HG03521 (cell line): ENCODE measurements at regions not wholly inside any gene's neighbourhood (a gene's known extent, or its start where the extent isn't known, plus 50 kb on each side); places are given as distances from the start of the nearest gene placed in this dataset.
"Not testable (repeated sequence)": the region's sequence is repeated elsewhere in the genome, so short reads cannot be mapped to it uniquely, and the experiment has no call there.

ENCODE experiments used
- ATAC-seq: cut with Tn5 transposase; IDR thresholded peaks from one replicate; pipeline ENCODE4 v1.9.1; 2021; ENCODE audit warnings: mild to moderate bottlenecking, moderate library complexity; ENCODE audit not compliant: unreplicated experiment

DNA sequence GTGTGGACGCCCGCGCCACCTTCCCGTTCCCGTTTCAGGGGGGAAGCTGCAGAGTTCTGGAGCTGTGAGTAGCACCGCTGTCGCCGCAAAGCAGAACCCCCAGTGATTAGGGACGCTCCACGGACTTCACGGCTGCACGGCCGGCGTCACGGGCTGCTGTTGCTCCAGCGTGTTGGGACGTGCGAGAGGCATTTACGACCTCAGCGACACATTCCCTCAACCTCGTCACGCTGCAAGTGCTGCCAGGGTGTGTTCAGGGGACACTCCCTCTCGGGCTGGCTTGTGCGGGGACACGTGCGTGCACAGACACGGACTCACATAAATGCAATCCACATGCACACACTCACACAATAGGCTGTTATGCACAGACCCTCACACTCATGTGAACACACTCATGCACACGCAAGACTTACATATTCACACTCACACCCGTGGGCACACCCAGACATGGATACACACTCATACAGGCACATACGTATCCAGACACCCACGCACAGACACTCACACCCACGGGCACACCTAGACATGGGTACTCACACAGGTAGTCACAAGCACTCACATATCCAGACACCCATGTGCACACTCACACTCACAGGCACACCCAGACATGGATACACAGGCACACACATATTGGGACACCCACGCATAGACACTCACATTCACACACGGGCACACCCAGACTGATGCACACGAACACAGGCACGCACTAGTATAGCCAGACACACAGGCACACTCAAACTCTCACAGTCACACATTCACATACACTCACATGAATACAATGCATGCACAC, 198.0 kb upstream of the ZNF469 start:
- ATAC-seq: not testable (repeated sequence)

- not testable (repeated sequence) for ATAC-seq
Observed at GRCh38 chr16:88185406-88185805, 197.4 kb upstream of the ZNF469 start.

DNA sequence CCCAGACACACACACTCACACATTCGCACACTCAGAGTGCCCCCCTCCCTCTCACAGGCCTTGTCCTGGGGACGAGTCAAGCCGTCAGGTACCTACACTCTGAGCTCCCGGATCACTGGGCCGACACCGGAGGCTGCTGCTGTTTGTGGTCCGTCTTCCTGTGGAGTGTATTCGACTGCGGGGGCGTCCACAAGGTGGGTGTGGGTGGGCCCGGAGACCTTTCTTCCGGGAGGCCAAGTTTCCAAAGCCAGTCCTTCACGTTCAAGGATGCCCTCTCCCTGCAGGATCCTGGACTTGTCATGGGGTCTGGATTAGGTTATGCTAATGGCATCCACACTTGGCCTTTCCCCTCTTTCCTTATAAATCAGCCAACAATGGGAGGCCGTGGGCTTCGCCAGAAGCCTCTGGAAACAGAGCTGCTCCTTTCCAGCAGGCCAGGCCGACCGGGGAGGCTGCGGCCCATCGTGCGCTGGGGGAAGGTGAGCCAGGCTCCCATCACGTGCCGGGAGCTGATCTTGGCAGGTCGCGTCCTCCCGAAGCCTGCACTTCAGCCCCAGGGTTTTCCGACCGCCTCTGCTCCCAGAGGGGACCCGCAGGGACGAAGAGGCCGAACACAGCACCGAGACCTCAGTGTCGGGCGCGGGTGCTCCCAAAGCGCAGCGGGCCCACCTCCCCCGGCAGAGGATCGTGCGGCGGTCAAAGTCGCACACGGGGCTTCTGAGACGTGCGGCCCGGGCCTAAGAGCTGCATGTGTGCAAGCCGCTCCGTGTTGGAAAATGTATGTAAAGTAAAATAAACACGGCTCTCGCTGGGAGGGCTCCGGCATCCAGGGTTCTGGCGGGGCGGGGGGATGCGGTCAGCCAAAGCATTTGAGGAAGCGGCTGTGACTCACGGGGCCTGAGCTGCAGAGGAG, 196.5 kb upstream of the ZNF469 start:
- not testable (repeated sequence) for ATAC-seq

- ATAC-seq: not testable (repeated sequence)
Observed at GRCh38 chr16:88186889-88187870, 195.6 kb upstream of the ZNF469 start.

- ATAC-seq: not testable (repeated sequence)
Observed at GRCh38 chr16:88188171-88188895, 194.4 kb upstream of the ZNF469 start.

DNA sequence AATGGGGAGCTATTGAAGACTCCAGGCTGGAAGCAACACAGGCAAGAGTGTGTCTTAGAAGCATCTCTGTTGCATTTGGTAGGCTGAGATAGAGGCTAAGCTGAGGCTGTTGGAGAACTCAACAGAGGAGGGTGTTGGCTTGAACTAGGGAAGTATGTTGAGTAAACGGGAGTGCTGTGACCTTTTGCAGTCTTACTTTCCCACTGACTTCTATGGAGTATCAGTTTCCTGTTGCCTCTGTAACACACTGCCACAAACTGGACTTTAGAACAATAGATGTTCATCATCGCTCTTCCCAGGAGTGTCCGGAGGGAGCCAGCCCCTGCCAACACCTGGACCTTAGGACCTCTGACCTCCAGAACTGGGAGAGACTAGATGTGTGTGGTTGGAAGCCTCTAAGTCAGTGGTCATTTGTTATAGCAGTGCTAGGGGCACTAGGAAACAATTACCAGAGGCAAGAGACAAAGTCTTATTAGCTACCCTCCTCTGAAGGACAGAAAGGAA, 192.1 kb upstream of the ZNF469 start:
- not testable (repeated sequence) for ATAC-seq

DNA sequence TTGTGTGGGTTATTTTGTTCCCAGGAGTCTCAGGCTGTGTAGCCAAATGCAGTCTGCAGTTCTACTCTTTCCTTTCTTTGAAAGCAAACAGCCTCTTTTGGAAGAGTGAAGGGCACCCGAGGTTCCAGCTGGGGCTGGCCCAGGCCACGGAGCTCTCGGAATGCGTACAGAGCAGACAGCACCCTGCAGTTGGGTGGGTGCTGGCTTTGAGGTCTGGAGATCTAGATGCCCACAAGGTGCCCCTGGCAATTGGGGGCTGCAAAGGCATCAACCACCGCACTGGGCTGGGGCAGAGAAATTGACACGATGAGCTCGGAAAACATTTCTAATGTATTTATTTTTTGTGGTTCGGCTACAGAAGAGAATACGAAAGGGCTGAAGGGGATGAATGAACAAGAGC, 191.6 kb upstream of the ZNF469 start:
- ATAC-seq: not testable (repeated sequence)

DNA sequence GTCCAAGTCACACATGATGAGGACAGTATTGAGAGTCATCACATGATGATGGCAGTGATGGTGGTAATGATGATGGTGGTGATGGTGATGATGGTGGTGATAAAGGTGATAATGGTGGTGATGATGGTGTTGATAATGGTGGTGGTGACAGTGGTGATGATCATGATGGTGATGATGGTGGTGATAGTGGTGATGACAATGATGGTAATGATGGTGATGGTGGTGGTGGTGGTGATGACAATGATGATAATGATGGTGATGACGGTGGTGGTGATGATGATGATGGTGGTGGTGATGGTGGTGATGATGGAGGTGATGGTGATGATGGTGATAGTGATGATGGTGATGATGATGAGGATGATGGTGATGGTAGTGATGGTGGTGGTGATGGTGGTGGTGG, 190.2 kb upstream of the ZNF469 start:
- no peak for ATAC-seq

- not testable (repeated sequence) for ATAC-seq
Observed at GRCh38 chr16:88193706-88194396, 188.9 kb upstream of the ZNF469 start.

DNA sequence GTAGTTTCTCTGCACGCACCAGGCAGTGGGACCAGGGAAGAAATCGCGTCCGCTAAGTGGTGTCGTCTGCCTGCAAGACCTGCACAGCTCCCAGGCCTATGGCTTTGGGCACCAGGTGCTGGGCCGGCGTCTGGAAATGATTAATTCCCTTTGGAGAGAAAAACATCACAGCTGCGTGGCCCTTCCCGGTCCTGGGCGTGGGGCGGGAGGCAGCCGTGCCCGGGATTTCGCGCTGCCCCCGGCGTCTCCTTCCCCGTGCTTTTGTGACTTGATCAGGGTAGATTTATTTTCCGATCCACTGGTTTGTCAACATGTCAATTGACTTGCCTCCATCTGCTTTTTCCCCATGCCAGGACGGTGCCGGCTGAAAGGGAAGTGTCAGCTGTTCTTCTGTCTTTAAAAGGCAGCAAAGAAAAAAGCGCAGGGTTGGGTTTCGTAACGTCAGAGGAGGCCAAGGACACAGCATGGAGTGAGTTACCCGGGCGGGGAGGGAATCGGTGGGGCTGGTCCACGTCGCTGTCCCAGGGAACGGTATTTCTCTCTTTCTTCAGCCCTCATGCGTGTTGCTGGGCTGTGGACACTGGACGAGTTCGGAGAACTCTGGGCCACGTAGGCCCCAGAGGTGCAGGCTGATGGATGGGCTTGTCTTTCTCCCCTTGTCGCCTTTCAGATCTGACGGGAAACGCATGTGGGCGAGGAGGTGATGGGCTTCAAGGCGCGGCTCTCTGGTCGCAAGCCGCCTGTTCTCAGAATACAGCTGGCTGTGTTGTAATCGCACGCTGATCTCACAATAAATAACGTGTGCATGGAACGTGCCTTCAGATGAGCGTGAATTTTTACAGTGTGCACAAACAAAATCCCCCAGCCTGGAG, 188.1 kb upstream of the ZNF469 start:
- no peak for ATAC-seq

DNA sequence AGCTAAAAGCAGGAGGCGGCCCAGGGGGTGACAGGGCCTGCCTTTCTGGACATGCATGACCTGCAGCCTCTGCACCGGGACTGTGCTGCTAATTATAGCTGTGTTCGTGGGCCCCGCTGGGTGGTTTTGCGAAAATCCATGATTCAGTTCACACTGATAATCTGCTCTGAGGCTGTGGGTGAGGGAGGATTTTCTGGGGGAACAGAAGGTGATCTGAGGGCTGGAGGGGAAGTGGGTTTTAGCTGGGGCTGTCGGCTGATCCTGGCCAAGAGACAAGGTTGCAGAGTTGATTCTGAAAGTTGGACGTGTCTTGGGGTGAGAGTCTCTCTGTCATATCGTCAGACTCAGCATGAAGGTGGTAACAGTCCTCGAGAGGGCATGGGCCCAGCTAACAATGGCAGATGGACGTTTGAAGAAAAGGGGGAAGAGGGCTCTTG, 187.5 kb upstream of the ZNF469 start:
- ATAC-seq: no peak

GRCh38 chr16:88195911-88196465, 186.8 kb upstream of the ZNF469 start:
- no peak for ATAC-seq

GRCh38 chr16:88196471-88197400, 186.0 kb upstream of the ZNF469 start:
- no peak for ATAC-seq

DNA sequence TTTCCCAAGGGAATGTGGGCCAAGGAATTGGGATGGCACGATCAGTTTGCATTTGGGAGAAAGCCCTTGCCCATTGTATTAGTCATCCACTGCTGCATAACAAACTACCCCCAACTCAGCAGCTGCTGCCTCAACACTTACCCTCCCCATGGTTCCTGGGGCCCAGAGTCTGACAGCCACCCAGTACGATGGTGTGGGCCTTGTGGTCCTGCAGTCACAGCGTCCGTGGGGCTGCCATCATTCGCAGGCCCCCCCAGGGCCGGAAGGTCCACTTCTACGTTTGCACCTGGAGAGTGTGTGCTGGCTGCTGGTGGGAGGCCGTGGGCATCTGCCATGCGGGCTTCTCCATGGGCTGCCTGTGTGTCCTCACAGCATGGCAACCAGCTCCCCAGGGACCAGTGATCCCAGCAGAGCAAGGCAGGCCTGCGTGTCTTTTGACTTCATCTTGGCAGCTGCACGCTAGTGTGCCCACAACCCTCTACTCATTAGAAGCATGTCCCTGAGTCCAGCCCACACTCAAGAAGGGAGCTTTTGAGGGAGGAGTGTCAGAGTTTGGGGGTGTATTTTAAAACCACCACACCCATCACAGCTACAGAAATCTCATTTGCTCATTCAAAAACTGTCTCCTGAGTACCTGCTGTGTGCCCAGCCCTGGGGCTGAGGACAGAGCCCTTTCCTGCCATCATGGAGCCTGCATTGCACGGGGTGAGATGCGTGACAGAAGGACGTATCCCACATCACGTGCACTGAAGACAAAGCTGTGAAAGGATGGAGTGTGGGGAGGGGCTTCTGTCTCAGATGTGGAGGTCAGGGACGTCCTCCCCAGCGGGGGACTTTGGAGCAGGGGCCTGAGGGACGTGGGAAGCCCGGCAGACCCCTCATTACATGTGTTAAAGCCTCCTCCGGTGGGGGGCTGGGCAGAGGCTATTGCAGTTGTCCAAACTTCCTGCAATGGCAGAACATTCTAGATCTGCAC, 185.0 kb upstream of the ZNF469 start:
- ATAC-seq: no peak

DNA sequence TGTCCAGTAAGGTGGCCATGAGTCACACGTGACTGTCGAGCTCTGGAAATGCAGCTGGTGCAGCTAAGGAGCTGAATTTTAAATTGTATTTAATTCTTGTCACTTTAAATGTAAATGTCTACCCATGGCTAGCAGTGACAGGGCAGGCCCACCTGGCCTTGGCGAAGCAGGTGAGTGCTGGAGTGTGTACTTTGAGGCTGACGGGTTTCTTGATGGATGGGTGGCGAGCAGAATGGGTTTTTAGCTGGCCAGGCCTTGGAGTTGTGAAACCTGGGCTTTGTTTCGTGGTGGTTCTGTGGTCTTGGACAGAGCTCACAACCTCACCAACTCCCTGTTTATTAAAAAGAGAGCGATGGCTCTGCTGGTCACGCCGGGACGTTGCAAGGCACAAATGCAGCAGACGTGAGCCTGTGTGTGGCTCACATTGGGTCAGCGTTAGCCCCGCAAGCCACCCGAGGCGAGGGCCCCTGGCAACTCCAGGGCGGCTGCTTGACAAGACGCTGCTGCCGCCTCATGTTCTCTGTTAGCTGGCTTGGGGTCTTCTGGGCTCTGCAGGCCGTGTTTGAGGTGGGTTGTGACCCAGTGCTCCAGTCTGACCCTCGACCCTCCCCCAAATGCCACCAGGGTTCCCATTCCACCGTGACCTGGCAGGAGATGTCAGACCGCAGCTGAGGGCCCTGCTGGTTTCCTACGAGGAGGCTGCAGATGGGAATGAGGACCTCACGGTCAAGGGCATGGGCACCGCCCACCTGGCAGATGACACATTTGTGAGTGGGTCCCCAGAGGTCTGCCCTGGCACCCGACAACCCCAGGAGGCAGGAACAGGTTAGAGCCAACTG, 184.1 kb upstream of the ZNF469 start:
- ATAC-seq: not testable (repeated sequence)
